Stimulated activated CD8-positive, alpha-beta memory T cell treated with anti-CD3 and anti-CD28 coated beads, Interleukin-4, amount 100 ng/mL, for 1 hour (primary cell): ENCODE measurements at regions not wholly inside any gene's neighbourhood (a gene's known extent, or its start where the extent isn't known, plus 50 kb on each side); places are given as distances from the start of the nearest gene placed in this dataset.
"Not testable (repeated sequence)": the region's sequence is repeated elsewhere in the genome, so short reads cannot be mapped to it uniquely, and the experiment has no call there.

Source experiments
- DNase-seq, 2 donors: peaks; one replicate each; pipeline ENCODE4 v3.0.0-alpha.2; 2020; ENCODE audit warnings: low read depth in 2 of 2, low spot score in 1 of 2

DNA sequence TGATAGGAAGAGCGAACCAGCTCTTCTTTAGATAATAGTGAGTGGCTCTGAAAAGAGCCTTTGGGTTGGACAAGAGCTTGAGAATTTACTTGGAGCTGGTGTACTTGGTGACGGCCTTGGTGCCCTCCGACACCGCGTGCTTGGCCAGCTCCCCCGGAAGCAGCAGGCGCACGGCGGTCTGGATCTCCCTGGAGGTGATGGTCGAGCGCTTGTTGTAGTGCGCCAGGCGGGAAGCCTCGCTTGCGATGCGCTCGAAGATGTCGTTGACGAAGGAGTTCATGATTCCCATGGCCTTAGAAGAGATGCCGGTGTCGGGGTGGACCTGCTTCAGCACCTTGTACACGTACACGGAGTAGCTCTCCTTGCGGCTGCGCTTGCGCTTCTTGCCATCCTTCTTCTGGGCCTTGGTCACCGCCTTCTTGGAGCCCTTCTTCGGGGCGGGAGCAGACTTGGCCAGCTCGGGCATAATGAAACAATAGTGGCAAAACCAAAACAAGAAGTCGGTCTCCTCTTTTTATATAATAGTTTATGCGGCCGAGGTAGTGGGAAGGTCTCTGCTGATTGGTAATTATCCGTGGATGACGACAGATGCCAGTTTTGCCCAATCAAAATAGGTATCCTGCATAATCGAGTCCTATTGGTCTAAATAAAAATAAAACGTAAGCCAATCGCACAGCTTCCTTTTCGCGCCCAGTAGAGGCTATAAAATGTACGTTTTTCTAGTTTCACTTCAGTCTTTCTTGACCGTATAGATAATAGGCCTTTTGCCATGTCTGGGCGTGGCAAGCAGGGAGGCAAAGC lies 104.6 kb downstream of the OR2B2 start:
- DNase-seq, result not testable (repeated sequence)

DNA sequence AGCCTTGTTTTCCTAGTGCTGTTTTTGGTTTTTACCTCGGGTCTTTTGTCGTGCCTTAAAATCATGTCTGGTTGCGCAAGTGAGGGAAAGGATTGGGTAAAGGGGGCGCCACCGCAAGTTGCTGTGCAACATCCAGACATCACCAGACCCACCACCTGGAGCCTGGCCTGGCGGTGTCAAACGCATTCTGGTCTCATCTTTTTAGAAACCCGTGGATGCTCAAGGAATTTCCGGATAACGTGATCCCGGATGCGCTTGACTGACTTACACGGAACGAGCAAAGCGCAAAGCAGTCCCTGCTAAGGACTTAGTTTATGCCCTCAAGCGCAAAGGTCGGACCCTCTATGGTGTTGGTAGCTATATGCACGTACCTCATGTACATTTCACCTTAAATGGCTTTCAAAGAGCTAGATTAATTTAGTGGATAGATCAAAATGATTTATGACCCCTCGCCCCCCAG lies 105.2 kb downstream of the OR2B2 start:
- no peak for DNase-seq

DNA sequence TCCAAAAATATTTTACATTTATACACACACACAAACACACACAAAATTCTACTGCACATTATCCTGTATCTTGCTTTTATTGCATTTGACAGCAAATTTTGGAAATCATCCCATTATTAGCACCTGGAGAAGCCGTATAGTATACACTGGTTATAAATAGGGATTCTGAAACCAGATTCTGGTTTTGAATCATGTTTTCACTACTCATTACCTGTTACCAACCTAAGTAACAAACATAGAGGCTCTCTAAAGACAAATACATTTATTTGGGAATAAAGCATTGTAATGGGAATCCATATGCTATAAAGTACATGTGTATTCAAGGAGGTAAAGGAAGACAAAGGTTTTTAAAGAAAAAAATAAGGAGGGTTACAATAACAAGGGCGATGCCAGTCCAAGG lies 106.8 kb downstream of the OR2B2 start:
- no peak for DNase-seq

DNA sequence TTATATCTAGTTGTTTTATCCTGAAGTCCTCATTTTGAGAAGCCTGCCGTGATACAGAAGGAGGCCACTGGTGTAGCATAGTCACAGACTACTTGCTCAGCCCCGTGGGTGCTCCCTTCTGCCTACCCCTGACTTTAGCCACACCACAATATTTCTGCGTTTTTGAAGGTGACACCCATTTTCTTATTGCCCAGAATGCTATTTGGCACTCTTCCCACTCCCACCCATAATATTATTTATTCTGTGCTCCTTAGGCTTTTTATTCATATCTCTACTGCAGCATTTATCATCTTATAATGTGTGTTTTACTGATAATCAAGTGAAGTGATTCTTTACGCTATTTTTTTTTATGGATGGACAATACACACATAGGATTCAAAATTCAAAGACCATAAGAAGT lies 107.3 kb downstream of the OR2B2 start:
- DNase-seq, result no peak

DNA sequence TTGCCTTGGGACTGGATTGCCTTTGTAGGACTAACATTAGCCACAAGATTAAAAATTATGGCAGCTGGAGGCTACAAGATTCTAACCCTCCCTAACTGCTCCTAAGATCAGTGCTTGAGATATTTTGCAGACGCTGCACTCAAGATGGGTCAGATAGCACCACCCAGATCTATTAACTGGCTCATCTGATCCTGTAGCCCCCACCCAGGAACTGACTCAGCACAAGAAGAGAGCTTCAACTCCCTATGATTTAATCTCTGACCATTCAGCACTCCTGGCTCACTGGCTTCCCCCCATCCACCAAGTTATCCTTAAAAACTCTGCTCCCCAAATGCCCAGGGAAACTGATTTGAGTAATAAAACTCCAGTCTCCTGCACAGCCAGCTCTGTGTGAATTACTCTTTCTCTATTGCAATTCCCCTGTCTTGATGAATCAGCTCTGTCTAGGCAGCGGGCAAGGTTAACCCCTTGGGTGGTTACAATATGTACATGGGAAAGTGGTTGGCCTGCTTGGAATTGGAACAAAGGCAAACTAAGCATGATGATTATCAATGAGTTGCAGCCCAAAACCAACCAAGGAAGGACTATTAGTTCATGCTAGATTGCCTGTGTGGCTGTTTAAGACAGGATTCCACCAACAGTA lies 111.3 kb downstream of the OR2B2 start:
- no peak for DNase-seq

DNA sequence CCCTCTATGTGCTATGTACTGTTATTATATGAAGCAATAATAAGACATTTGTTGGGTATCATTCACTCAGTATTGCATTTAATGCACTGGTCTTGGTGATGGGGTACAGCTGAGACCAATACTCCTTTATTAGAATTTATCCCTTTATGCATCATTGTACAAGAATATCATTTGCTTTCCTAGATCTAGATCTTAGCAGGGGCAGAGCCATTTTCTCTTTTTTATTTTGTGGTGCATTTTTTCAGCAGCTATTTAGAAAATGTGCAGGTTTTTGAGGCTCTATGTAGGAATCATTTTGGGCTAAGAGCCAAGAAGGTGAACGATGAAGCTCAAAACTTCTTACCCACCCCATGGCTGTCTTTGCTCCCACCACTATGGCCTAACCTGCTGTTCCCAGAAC lies 114.2 kb downstream of the OR2B2 start:
- DNase-seq, result no peak

DNA sequence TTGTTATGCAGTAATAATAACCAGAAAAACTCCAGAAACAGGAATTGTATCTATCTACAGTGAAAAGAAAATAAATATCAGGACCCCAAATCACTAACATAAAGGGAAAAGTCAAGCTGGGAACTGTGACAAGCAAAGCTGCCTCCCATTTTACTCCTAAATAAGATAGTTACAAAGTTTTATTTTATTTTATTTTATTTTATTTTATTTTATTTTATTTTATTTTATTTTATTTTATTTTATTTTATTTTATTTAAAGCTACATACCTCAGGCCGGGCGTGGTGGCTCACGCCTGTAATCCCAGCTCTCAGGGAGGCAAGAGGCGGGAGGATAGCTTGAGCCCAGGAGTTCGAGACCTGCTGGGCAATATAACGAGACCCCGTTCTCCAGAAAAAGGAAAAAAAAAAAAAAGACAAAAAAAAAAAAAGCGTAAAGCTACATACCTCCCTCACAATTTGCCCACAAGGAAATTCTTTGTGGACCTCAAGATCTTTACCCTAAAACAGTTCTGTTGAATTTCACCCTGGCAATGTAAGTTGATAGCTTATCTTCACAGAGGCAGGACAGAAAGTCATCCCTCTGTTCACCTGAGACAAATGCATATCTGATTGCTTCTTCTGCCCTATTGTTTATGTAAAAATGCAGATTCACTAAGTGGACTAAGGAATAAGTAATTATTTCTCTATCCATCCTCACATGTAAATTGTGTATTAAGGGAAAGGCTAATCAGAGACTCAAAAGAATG lies 115.3 kb downstream of the OR2B2 start:
- DNase-seq, result not testable (repeated sequence)

DNA sequence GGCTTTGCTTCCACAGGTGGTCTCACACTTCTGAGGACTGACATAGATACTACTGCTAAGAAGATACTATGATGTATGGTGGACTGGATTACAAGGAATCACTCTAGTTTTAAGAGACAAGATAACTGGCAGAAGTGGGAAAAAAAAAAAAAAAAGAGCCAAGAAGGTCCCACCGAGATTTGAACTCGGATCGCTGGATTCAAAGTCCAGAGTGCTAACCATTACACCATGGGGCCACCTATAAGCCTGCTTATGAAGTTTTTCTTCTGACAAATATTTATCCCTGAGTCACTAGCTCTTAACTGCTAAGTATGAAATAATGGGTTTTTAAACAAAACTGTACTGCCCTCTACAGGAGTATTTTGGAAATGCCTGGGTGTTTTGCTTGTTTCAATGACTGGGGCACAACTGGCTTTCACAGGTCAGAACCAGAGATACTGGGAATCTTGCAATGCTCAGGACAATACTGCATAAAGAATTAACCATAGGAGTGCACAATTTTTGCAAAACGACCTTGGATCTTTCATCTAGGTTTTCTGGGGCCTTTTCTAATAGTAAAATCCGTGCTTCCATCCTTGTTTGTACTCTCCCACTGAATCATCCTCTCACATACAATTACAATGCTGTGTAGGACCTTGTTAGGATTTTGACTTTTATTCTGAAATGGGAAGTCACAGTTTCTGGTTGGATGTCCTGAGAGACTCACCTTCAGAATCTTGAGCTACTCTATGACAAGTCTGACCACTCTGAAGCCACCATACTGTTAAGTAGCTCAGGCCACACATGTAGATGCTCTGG lies 116.3 kb downstream of the OR2B2 start:
- DNase-seq, result no peak

DNA sequence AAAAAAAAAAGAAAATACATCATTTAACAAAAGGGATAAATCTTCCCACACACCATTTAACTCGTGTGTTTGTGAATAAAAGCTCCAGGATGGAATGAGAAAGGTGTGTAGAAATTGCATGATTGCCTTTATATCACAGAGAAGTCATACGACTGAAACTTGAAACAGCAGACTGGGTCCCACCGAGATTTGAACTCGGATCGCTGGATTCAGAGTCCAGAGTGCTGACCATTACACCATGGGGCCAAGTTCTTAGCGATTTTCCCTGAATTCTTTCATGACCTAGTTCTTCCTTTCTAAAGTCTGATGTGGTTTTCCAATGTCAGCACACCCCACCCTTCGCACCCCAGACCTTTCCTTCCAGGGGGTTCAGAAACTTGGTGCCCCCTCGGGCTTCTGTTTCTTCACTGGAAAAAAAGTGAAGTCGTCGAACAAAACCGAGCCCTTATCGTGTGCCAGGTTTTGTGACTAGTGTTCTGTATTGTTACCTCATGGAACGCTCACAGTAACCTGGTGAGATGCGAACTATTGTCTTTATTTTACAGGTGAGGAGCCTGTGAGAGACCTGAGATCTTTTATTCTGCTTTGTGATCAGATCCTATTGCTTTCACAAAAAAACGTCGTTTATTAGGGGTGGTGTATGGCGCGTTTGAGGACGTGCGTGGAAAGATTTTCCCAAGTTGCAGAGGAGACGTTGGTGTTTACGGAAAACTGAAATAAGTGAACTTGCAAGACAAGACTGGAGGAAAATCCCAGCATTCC lies 120.8 kb downstream of the OR2B2 start:
- no peak for DNase-seq

DNA sequence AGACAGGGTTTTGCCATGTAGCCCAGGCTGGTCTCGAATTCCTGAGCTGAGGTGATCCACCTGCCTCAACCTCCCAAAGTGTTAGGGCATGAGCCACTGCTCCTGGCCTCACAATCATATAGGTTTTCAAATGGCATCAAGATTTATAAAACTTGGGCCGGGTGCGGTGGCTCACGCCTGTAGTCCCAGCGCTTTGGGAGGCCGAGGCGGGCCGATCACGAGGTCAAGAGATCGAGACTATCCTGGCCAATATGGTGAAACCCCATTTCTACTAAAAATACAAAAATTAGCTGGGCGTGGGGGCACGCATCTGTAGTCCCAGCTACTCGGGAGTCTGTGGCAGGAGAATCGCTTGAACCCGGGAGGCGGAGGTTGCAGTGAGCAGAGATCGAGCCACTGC lies 123.8 kb downstream of the OR2B2 start:
- not testable (repeated sequence) for DNase-seq

DNA sequence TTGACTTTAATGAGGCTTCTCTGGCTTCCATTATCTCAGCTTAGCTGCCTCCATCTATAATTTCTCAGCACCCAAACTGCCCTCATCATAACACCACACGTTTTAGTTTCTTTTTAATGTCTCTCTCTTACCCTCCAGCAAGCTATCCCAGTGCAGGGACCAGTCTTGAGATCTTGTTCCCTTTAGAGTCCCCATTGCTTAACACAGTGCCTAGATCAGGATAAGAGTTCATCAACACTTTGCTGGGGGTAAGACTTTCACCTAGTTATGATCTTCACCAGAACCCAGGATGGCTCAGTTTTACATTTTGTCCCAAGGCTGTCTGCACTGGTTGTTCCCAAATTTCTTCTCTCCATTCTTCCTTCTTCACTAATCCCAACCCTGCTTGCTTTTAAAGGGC lies 126.1 kb downstream of the OR2B2 start:
- DNase-seq, result no peak

DNA sequence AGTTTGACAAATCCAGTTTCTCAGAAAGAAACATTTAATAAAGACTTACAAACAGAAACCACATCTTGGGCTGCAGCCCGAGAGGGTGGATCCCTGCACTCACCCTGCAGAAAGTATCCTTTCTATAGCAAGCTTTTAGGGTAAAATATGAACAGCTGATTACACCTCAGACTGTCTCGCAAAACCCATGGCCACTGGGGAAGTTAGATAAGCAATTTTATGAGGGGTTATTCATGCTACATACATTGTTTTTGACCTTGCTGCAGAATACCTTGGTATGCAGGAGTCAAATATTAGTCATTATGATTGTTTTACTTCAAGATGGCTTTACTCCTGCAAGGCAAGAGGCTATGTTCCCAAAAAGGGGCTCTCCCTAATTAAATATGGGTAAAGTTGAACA lies 126.9 kb downstream of the OR2B2 start:
- DNase-seq, result no peak

DNA sequence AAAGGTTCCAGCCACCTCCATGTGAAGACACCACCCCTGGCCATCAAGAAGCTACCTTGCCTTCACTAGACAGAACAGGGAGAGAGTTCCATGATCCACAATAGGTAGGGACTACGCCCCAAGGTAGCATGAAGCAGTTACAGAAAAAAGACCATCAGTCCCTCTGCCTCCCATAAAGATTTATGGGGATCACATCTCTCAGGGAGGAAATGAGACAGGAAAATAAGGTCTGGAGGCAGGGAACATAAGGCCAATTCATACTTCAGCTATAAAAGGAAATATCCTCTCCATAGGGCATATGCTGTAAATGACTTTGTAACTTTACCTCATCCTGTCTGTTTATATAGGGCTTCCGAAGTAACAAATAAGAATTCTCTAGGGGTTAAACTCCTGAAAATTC lies 129.4 kb downstream of the OR2B2 start:
- DNase-seq, result no peak

DNA sequence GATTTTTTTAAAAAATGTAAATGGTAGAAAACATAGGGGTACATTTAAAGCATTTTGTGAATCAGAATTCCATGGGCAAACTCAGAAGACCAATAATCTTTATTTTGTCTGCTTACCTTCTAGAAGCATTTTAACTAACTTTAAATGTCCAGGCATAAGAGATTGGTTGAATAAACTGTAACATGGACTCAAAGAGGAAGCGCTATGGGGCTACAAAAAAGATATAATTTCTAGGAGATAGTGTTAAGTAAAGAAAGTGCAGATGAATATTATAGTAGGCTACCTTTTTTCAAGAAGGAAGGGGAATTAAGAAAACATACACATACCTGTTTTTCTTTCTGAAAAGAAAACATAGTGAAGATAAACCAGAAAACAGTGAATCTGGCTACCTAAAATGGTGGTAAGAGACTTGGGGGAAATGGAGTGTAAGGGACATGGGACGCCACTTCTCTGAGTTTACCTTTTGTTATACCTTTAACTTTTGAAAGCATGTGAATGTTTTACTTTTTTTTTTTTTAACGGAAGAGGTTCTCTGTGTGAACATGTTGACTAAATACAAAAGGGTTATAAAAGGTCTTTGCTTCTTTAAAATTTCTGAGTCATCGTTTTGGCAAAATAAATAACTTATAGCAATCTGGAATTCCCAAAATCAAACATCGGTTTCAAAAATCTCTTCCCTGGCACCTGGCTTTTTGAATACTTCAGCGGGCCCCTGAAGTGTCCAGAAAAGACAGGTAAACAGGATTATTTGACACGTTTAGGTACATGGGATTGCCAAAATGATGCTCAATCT lies 133.4 kb downstream of the OR2B2 start:
- no peak for DNase-seq

DNA sequence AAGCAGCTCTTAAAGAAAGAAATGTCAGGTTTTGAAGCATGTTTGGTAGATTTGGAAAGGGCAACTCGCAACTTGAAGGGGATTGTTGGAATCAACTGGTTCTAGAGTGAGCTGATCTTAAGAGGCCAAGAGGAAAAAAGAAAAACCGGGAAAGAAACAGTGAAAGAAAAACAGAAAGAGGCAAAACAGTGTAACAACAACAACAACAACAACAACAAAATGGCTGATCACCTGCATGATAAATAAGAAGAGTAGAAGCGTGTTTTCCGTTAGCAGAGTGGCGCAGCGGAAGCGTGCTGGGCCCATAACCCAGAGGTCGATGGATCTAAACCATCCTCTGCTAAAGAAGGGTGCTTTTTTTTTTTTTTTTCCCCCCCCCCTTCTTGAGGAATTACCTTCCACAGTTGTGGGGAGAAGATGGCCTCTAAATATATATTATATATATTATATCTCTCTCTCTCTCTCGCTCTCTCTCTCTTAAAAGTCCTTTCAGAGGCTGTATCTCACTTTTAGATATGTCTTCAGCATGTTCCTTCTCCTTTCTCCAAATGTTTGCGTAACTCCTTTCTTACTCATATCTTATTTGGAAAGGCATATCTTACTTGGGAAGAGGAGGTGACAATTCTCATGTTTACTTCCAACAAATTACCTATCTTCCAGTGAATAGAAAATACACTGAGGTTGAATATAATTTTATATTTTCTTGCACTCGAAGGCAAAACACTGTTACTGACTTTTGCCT lies 134.4 kb downstream of the OR2B2 start:
- DNase-seq, result no peak

DNA sequence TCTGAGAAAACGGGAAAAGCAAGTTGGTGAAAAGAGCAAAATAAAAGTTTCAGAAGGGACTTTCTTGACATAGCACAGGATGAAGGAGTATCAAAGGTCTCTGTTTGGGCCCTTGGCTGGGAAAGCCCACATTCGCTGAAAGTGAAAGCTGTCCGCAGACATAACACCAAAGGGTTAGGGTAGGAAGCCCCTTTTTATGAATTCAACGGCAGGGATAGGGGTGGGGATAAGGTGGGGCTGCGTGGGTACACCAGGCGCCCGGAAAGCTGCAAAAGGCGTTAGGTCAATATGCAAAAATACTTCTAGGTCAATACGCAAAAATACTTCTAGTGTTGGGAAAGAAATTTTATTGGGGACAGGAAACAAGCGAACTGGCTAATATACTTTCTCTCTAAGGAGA lies 135.1 kb downstream of the OR2B2 start:
- no peak for DNase-seq

DNA sequence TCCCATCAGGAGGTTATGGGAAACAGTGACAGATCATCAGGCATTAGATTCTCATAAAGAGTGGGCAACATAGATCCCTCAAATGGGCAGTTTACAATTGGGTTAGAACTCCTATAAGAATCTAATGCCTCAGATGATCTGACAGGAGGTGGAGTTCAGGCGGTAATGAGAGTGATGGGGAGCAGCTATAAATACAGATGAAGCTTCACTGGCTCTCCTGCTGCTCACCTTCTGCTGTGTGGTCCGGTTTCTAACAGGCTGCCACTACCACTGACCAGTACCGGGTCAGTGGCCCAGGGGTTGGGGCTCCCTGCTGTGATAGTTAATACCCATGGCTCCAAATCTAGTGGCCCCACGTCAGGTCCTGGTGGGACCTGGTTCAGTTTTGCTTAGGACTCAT lies 135.7 kb downstream of the OR2B2 start:
- no peak for DNase-seq

DNA sequence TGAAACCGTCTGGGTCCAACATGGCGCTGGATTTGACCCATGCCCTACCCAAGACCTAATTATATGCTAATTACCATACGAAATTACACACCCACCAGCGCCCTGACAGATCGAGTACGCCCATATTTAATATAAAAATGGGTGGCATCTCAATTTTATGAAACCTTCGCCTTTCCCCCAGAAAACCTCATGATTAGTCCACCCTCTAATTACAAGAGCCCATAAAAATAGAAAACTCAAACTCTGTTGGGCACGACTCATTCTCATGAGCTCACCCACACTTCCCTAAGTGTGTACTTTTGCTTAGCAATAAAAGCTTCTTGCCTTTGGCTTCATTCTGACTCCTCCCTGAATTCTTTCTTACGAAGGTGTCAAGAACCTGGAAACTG lies 136.4 kb downstream of the OR2B2 start:
- DNase-seq, result no peak
